ENCODE measurements at regions not wholly inside any gene's neighbourhood (a gene's known extent, or its start where the extent isn't known, plus 50 kb on each side); places are given as distances from the start of the nearest gene placed in this dataset.
"Not testable (repeated sequence)": the region's sequence is repeated elsewhere in the genome, so short reads cannot be mapped to it uniquely, and the experiment has no call there.

DNA sequence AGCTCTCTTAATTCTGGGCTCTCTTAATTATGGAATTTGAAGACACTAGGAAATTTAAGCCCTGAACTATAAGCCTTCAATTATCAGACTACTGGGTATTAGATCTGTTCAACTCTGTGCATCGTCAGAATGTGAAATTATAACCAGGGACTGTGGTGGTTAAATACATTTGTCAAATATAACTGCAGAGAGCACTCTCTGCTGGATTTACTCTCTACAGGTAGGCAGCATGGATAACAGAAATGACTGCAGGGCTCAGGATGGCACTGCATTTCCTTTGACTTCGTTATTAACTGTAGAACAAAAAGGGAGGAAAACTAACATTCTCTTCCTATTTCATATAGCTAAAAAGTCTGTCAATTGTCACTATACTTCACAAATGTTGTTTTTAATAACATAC is 310.1 kb upstream of the RASGEF1B start:
- DNase-seq (ENCODE audit: low spot score) (no peak), ATAC-seq (no peak)
- intact Hi-C loops (cut with DNase I) = no loop called here

GRCh38 chr4:81777718-81778117 is 306.0 kb upstream of the RASGEF1B start:
- ATAC-seq; DNase-seq (ENCODE audit: low spot score); intact Hi-C loops (cut with DNase I): not testable (repeated sequence)

GRCh38 chr4:81776794-81777193 is 305.1 kb upstream of the RASGEF1B start:
- DNase-seq (ENCODE audit: low spot score) = no peak
- ATAC-seq = no peak
- intact Hi-C loops (cut with DNase I) = no loop called here

DNA sequence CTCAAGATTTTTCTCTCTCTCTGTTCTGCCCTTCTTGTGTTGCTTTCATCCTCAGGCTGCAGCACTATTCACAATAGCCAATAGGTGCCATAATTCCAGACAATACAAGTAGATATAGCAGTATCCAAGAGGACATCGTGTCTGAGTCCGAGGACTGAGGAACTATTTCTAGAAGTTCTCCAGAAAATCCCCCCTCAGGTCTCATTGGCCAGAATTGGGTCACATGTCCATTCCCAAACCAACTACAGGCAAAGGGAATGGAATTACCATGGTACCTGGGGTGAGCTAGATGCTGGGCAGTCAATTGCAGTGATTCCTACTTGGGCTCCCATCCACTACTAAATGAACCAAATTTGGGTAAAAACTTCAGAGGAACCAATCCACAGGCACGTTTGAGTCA is 301.9 kb upstream of the RASGEF1B start:
- intact Hi-C loops (cut with DNase I) = no loop called here
- ATAC-seq = no peak
- no peak for DNase-seq (ENCODE audit: low spot score)

DNA sequence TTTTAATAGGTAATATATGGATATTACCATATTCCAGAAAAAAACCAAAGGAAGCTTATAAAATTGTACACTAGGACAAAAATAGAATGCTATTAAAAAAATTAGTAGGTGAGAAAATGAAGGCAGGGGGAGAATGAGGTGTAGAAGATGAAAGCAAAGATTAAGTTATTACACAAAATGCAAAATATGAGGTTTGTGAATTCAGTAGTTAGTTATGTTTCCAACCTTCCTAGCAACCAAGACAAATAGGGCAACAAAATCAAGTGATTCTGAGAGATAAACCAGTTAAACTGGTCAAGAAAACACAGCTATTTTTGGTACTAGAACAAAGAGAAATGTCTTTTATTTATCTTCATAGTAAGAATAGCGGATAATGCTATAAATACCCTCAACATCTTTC is 300.0 kb upstream of the RASGEF1B start:
- intact Hi-C loops (cut with DNase I) = no loop called here
- no peak for DNase-seq (ENCODE audit: low spot score)

GRCh38 chr4:81769244-81769643 is 297.5 kb upstream of the RASGEF1B start:
- ATAC-seq (peak; percentile 51), DNase-seq (ENCODE audit: low spot score) (no peak)
- intact Hi-C loops (cut with DNase I) = no loop called here

More for the DNA sequence above, 300.0 kb upstream of the RASGEF1B start:
- no peak for ATAC-seq

DNA sequence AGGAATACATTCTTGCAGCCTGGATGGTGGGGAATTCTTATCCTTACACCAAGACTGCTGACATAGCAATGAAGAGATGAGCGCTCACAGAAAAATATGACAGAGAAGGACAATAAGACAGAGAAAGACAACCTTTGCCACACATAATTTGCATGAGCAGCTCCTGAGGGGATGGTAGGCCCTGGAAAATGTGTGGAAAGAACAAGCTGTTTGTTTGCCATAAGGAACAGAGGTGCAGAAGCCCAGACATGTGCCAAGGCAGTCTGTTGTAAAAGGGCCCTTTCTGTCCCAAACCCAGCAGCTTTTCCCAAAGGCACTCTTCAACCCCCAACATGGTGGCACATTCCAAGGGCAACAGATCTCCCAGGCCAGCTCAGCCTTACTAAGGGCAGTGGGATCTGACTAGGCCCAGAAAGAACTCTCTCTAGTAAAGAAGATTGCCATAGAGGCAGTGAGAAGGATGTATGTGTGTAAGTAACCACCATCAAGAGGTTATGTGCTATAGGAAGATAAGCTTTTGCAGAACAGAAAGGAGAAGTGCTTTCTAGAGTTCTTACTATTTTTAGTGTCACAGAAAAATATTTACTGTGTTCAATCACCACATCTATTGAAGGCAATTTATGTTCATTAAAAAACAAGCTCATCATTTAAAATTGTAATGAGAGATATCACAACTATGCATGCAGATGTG is 287.0 kb upstream of the RASGEF1B start:
- ATAC-seq (no peak), DNase-seq (ENCODE audit: low spot score) (no peak)
- intact Hi-C loops (cut with DNase I) = no loop called here

GRCh38 chr4:81757691-81758090 is 286.0 kb upstream of the RASGEF1B start:
- ATAC-seq = peak; percentile 53
- intact Hi-C loops (cut with DNase I) = no loop called here
- no peak for DNase-seq (ENCODE audit: low spot score)

DNA sequence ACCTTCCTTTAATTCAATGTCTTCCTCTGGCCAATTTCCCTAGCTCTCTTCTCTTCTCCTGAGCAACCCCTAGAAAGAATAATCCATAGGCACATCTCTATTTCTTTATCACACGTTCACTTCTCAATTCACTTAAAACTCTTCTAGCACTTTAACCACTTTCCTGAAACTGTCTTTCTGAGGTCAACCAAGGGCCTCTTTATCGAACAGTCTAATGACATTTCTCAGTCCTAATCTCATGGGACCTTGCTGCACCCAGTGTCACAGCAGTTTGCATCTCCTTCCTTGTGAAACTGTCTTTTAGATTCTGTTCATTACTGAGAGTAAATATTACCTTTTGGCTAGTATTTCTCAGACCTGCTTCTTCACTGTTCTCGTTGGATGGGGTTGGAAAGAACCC is 285.3 kb upstream of the RASGEF1B start:
- DNase-seq (ENCODE audit: low spot score) (no peak), ATAC-seq (no peak)
- intact Hi-C loops (cut with DNase I) = no loop called here

GRCh38 chr4:81756042-81756441 is 284.3 kb upstream of the RASGEF1B start:
- DNase-seq (ENCODE audit: low spot score) (no peak), ATAC-seq (no peak)
- intact Hi-C loops (cut with DNase I) = no loop called here

DNA sequence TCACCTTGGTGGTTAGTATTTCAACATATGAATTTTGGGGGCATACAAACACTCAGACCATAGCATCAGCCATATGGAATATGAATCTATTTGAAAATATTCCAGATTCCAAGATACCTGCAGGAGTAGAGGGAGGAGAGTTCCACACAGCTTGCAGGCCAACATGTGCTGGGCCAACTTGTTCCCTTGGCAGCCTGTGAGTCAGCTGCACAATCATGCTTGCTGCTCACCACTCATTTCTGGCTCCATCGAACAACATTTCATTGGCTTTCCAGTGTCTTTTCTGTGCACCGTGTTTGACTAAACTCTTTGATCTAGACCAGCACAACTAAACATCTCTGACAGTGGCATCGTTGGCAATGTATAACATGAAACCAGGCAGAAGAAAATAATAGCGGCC is 282.5 kb upstream of the RASGEF1B start:
- no peak for DNase-seq (ENCODE audit: low spot score)
- ATAC-seq = no peak
- intact Hi-C loops (cut with DNase I) = no loop called here

DNA sequence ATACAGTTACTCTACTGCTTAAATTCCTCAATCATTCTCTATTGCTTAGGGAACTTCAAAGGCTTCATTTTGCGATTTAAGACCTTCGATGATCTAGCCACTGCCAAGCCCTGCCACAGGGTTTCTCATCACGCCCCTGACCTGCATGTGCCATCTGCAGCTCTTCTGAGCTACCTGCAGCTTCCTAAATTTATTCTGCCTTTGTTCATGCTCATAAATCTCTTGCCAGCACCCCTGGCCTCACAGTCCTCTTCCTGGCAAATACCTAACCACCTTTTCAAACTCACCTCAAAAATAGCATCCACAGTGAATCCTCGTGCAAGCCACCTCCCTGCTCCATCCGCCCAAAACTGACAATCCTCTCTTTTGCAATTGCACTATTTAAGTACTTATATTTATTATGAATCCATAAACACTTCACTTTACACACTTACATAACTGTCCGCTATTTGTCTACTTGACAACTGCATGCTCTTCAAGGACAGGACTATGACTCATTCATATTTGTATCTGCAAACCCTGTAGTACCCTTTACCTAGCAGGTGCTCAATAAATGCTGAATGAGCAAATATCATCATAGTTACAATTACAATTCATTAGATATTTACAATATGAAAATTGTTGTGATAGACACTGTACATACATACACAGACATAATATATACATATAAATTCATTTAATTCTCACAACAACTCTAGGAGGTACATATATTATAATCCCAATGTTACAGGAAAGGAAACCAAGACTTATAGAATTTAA is 280.0 kb upstream of the RASGEF1B start:
- intact Hi-C loops (cut with DNase I) = no loop called here
- ATAC-seq (no peak), DNase-seq (ENCODE audit: low spot score) (no peak)

DNA sequence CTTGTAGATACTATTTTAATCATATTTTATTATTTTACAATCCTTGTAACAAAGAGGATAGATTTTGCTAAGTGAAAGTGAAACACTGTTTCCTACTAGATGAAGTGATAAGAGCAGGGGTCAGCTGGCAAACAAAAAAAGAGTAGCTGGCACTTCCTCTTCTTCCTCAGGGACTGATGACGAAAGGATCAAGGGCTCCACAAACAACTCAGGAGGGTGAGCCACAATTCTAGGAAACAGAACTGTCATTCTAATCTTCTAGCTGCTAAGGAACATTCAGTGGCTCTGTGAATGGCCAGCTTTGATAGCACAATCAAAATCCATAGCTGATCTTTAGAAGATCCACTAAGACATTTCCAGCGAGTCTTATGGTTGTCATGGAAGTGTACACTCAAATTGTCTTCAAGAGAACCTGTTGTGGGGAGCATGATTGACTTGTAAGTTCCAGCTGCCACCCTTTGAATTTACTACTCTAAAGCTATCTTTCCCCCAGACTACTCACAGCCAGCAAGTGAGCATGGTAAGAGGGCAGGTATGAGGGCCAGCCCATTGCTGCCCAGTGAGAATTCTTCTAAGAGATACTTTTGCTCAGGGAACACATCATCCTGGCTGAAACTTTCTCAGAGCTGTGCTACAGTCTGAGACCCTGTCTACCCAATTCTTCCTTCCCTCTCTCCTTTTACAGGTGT is 275.7 kb upstream of the RASGEF1B start:
- DNase-seq (ENCODE audit: low spot score) (no peak), ATAC-seq (peak; percentile 74)
- intact Hi-C loops (cut with DNase I) = no loop called here

- intact Hi-C loops (cut with DNase I) = no loop called here
- no peak for ATAC-seq
- no peak for DNase-seq (ENCODE audit: low spot score)
Observed at GRCh38 chr4:81746773-81747172, 275.1 kb upstream of the RASGEF1B start.

DNA sequence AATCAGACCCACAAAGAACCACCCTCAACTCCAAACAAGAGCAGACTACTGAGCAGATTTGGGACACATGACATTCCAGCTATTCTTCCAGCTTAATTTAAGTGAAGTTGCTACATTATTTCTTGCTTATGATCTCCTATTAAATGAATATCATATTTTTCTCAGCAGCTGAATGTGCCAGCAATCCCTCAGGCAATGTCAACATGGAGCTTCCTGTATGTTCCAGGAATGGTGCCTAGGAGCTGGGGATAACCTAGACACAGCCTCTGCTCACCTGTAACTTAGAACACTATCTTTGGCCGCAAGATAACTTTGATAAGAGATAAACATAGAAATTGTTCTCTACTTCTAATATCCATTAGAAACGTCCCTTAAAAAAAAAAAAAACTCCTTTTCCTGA is 274.4 kb upstream of the RASGEF1B start:
- DNase-seq (ENCODE audit: low spot score) = no peak
- intact Hi-C loops (cut with DNase I) = no loop called here
- no peak for ATAC-seq

GRCh38 chr4:81745050-81745449 is 273.3 kb upstream of the RASGEF1B start:
- ATAC-seq (no peak), DNase-seq (ENCODE audit: low spot score) (no peak)
- intact Hi-C loops (cut with DNase I) = no loop called here

- intact Hi-C loops (cut with DNase I) = no loop called here
- DNase-seq (ENCODE audit: low spot score) = no peak
- ATAC-seq = no peak
Observed at GRCh38 chr4:81743731-81744435, 272.2 kb upstream of the RASGEF1B start.

- intact Hi-C loops (cut with DNase I) = no loop called here
- ATAC-seq = no peak
- no peak for DNase-seq (ENCODE audit: low spot score)
Observed at GRCh38 chr4:81740487-81740886, 268.8 kb upstream of the RASGEF1B start.

DNA sequence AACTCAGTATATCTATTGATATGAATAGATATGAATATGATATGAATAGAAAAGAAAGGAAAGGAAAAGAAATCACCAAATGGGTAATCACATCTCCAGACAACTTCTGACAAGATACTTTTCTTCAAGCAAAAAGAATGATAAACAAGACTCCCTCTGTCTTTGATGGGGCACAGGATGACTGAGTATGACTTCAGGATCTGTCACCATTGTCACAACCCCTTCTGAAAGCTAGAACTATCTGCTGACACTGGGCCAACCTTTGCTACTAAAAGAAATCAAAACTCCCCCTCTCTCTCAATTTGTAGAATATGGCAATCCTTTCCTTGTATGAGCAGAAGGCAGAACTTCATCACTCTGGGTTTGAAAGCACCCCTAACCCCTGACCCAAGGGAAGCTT is 267.2 kb upstream of the RASGEF1B start:
- DNase-seq (ENCODE audit: low spot score) (no peak), ATAC-seq (no peak)
- intact Hi-C loops (cut with DNase I) = no loop called here
